Smooth muscle cell (in vitro differentiated cells): ENCODE measurements at regions not wholly inside any gene's neighbourhood (a gene's known extent, or its start where the extent isn't known, plus 50 kb on each side); places are given as distances from the start of the nearest gene placed in this dataset.

Experiments
- DNase-seq: peaks from one replicate; lab custom pipeline; 2025; ENCODE audit not compliant: unreplicated experiment; lab: John Stamatoyannopoulos, UW
- H2AFZ ChIP-seq: fragments of 200-600 bp; sonication (generic); 2 replicates; pipeline ENCODE4 v1.6.0; 2016; ENCODE audit warnings: antibody characterized with exemption, low read depth, mild to moderate bottlenecking
- H3F3A ChIP-seq: fragments of 200-600 bp; sonication (generic); 2 replicates; pipeline ENCODE4 v1.6.0; 2017; ENCODE audit warnings: antibody characterized with exemption, low read depth
- H3K27ac ChIP-seq: fragments of 200-600 bp; sonication (generic); 2 replicates; pipeline ENCODE4 v1.5.1; 2016; ENCODE audit warnings: low read depth, mild to moderate bottlenecking
- H3K27me3 ChIP-seq: fragments of 200-600 bp; sonication (generic); 2 replicates; pipeline ENCODE4 v1.6.1; 2016; ENCODE audit warnings: low read depth, mild to moderate bottlenecking
- H3K36me3 ChIP-seq: fragments of 200-600 bp; sonication (generic); 2 replicates; pipeline ENCODE4 v1.5.1; 2016; ENCODE audit warnings: low read depth
- H3K4me1 ChIP-seq: fragments of 200-600 bp; sonication (generic); 2 replicates; pipeline ENCODE4 v1.5.1; 2016; ENCODE audit warnings: low read depth
- H3K4me2 ChIP-seq: fragments of 200-600 bp; sonication (generic); 2 replicates; pipeline ENCODE4 v1.6.0; 2016; ENCODE audit warnings: mild to moderate bottlenecking
- H3K4me3 ChIP-seq: fragments of 200-600 bp; sonication (generic); 2 replicates; pipeline ENCODE4 v1.5.1; 2016; ENCODE audit warnings: mild to moderate bottlenecking
- H3K79me2 ChIP-seq: fragments of 200-600 bp; sonication (generic); 2 replicates; pipeline ENCODE4 v1.6.0; 2016; ENCODE audit warnings: low read depth, mild to moderate bottlenecking
- H3K9ac ChIP-seq: fragments of 200-600 bp; sonication (generic); 2 replicates; pipeline ENCODE4 v1.6.0; 2016; ENCODE audit warnings: low read depth
- H3K9me3 ChIP-seq: fragments of 200-600 bp; sonication (generic); replicated peaks from 2 replicates; pipeline ENCODE4 v1.5.1; 2016; ENCODE audit warnings: low read depth
- H4K20me1 ChIP-seq: fragments of 200-600 bp; sonication (generic); 2 replicates; pipeline ENCODE4 v1.6.0; 2016; ENCODE audit warnings: low read depth
- WGBS: methylation state at CpG from one replicate; pipeline ENCODE4 v1.1.7; 2016; ENCODE audit warnings: low lambda C conversion rate; 5-methylcytosine and 5-hydroxymethylcytosine counted together
- TF ChIP-seq, protein P1 (sequence below): fragments of 200-600 bp; sonication (generic); IDR thresholded peaks from 2 replicates; pipeline ENCODE4 v1.5.1; 2017; ENCODE audit warnings: borderline replicate concordance, mild to moderate bottlenecking, antibody characterized with exemption; ENCODE audit not compliant: insufficient read depth, poor library complexity, severe bottlenecking

DNA sequence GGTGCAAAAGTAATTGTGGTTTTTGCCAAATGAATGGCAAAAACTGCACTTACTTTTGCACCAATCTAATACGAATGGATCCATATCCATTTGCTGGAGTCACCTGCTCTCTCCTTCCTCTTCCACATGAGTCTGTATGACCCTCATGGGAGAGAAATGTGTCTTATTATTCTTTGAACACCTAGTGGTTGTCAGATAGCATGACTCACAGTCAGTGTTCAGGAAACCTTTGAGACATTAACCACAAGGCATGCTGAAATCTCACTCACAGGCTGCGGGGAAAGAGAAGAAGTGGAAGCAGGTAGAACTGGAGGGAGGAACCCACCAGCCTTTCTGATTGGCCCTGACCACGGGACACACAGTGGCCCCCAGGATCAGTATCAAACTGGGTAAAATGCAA is 222.8 kb upstream of the KLF4 start:
- Histone ChIP-seq H3K4me2 (no peak overlapping the region), H3K9me3 (no peaks in the 10 kb centered on the region), H3K27me3 (no peaks in the 10 kb centered on the region), H3K27ac (no peak overlapping the region), H3K4me3 (no peak overlapping the region), H3K79me2 (no peaks in the 10 kb centered on the region), H3K36me3 (no peaks in the 10 kb centered on the region), H3K9ac (no peak overlapping the region), H2AFZ (no peak overlapping the region), H4K20me1 (no peaks in the 10 kb centered on the region), H3F3A (no peaks in the 10 kb centered on the region), H3K4me1 (no peaks in the 10 kb centered on the region)
- TF ChIP-seq, protein P1, sequence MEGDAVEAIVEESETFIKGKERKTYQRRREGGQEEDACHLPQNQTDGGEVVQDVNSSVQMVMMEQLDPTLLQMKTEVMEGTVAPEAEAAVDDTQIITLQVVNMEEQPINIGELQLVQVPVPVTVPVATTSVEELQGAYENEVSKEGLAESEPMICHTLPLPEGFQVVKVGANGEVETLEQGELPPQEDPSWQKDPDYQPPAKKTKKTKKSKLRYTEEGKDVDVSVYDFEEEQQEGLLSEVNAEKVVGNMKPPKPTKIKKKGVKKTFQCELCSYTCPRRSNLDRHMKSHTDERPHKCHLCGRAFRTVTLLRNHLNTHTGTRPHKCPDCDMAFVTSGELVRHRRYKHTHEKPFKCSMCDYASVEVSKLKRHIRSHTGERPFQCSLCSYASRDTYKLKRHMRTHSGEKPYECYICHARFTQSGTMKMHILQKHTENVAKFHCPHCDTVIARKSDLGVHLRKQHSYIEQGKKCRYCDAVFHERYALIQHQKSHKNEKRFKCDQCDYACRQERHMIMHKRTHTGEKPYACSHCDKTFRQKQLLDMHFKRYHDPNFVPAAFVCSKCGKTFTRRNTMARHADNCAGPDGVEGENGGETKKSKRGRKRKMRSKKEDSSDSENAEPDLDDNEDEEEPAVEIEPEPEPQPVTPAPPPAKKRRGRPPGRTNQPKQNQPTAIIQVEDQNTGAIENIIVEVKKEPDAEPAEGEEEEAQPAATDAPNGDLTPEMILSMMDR, result no peak
- 63% methylated on average over 3 of the region's 3 CpGs for WGBS
- no peak for DNase-seq

DNA sequence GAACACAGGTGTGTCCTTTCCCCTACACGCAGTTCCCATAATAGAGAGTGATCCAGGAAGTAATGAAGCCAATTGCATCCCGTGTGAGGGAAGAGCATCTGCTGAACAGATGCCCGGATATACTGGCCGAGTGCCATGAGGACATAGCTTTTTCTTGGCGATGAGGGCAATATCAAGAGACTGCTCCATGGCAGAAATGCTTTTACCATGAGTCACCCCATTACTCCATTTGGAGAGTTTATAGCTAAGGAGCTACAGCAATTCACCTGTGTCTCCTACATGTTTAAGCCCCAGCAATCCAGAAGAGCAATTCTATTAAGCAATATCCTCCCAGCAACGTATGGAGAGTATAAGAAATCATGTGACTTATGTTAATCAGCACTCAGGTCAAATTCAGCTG is 222.0 kb upstream of the KLF4 start:
- H4K20me1 ChIP-seq, result no peaks in the 10 kb centered on the region
- no peaks in the 10 kb centered on the region for H3K27me3 ChIP-seq
- H2AFZ ChIP-seq, result no peak overlapping the region
- no peak overlapping the region for H3K4me2 ChIP-seq
- no peaks in the 10 kb centered on the region for H3K9me3 ChIP-seq
- H3K9ac ChIP-seq, result no peak overlapping the region
- no peaks in the 10 kb centered on the region for H3K36me3 ChIP-seq
- no peak overlapping the region for H3K4me3 ChIP-seq
- DNase-seq, result no peak
- no peaks in the 10 kb centered on the region for H3F3A ChIP-seq
- 66% methylated on average over 6 of the region's 6 CpGs for WGBS
- no peaks in the 10 kb centered on the region for H3K79me2 ChIP-seq
- TF ChIP-seq, protein P1, result no peak
- no peak overlapping the region for H3K27ac ChIP-seq
- H3K4me1 ChIP-seq, result no peaks in the 10 kb centered on the region

DNA sequence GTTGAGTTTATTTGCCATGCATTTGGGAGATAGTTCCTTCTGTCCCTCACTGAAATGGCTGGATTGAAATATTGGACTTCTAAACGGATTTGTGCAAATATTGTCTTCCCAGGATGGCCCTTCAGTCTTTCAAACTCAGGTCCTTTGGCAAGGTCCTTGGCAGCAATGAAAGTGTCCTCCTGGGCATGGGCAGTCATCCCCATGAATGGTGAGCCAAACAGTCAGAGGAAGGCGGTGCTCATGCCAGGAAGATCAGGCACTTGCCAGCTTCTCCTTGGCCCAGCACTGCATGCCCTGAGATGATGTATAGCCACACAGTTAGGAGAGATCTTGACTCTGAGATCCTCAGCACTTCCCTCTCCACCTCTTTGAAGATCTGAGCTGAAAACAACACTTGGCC is 221.4 kb upstream of the KLF4 start:
- H3K27me3 ChIP-seq, result no peaks in the 10 kb centered on the region
- no peak for DNase-seq
- H2AFZ ChIP-seq, result no peak overlapping the region
- no peak overlapping the region for H3K4me2 ChIP-seq
- WGBS, result 92% methylated on average over 2 of the region's 2 CpGs
- H3K9ac ChIP-seq, result no peak overlapping the region
- H3K9me3 ChIP-seq, result no peaks in the 10 kb centered on the region
- H3K4me1 ChIP-seq, result no peaks in the 10 kb centered on the region
- H3K79me2 ChIP-seq, result no peaks in the 10 kb centered on the region
- no peak overlapping the region for H3K27ac ChIP-seq
- no peaks in the 10 kb centered on the region for H3K36me3 ChIP-seq
- H4K20me1 ChIP-seq, result no peaks in the 10 kb centered on the region
- no peak overlapping the region for H3K4me3 ChIP-seq
- no peaks in the 10 kb centered on the region for H3F3A ChIP-seq
- TF ChIP-seq, protein P1, result no peak

GRCh38 chr9:107710546-107710945 is 221.0 kb upstream of the KLF4 start:
- H3K36me3 ChIP-seq, result no peaks in the 10 kb centered on the region
- no peak for DNase-seq

More at GRCh38 chr9:107710546-107710945, 221.0 kb upstream of the KLF4 start:
- TF ChIP-seq, protein P1, result no peak
- H3K9ac ChIP-seq, result no peak overlapping the region
- H4K20me1 ChIP-seq, result no peaks in the 10 kb centered on the region
- no peak overlapping the region for H3K4me2 ChIP-seq
- H3K4me3 ChIP-seq, result no peak overlapping the region
- no peaks in the 10 kb centered on the region for H3K9me3 ChIP-seq
- no peaks in the 10 kb centered on the region for H3F3A ChIP-seq
- H3K79me2 ChIP-seq, result no peaks in the 10 kb centered on the region
- no peak overlapping the region for H3K27ac ChIP-seq
- 70% methylated on average over 1 of the region's 1 CpG for WGBS
- no peaks in the 10 kb centered on the region for H3K4me1 ChIP-seq
- H3K27me3 ChIP-seq, result no peaks in the 10 kb centered on the region
- H2AFZ ChIP-seq, result no peak overlapping the region
